HG03159 (cell line): ENCODE measurements at regions not wholly inside any gene's neighbourhood (a gene's known extent, or its start where the extent isn't known, plus 50 kb on each side); places are given as distances from the start of the nearest gene placed in this dataset.
A peak's percentile ranks its signal among the peaks of the same experiment; 100 is the strongest.
"Not testable (repeated sequence)": the region's sequence is repeated elsewhere in the genome, so short reads cannot be mapped to it uniquely, and the experiment has no call there.

Experiments used
- ATAC-seq: cut with Tn5 transposase; IDR thresholded peaks from one replicate; pipeline ENCODE4 v1.9.1; 2021; ENCODE audit warnings: mild to moderate bottlenecking, moderate library complexity; ENCODE audit not compliant: unreplicated experiment

- ATAC-seq = no peak
These were observed 228.4 kb downstream of the SPRY1 start for GRCh38 chr4:123624959-123625358.

DNA sequence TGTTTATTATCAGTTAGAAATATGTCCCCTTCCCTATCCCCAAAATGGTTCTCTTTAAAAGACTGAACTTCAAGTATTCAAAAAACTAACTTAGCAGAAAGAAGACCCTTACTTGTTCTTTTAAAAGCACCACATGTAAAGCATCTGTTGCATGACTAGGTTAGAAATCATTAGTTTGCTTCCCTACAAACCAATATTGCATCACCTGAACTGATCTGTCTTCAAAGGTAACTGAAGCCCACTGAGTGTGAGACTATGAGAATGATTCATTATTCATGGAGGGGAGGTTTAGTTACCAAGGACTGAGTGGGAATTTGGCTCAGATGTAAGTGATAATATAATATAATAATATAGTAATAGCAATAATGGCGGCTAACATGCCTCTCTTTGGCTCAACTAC is 231.7 kb downstream of the SPRY1 start:
- no peak for ATAC-seq

GRCh38 chr4:123631786-123632692 is 235.4 kb downstream of the SPRY1 start:
- no peak for ATAC-seq

- no peak for ATAC-seq
These were observed 236.1 kb downstream of the SPRY1 start for GRCh38 chr4:123632693-123633030.

DNA sequence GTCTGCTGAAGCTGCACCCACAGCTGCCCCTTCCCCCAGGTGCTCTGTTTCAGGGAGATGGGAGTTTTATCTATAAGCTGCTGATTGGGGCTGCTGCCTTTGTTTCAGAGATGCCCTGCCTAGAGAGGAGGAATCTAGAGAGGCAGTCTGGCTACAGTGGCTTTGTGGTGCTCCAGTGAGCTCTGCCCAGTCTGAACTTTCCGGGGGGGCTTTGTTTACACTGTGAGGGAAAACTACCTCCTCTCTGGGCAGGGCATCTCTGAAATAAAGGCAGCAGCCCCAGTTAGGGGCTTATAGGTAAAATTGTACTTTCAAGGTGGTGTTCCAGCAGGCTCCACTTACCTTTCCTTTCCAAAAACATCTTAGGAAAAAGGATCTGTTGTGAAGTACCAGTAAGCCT is 242.2 kb downstream of the SPRY1 start:
- ATAC-seq = no peak

GRCh38 chr4:123640271-123640670 is 243.7 kb downstream of the SPRY1 start:
- ATAC-seq = no peak

DNA sequence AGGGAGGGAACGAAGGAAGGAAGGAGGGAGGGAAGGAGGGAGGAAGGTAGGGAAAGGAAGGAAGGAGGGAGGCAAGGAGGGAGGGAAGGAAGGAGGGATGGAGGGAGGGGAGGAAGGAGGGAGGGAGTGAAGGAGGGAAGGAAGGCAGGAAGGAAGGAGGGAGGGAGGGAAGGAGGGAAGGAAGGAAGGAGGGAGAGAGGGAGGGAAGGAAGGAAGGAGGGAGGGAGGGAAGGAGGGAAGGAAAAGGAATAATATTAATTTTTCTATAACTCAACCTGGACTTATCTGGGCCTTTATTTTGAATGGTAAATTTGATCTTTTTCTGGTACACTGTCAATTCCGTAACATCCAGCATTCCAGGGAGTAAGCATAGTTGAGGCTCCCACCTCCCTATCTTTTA is 244.2 kb downstream of the SPRY1 start:
- ATAC-seq = no peak

GRCh38 chr4:123643691-123644090 is 247.1 kb downstream of the SPRY1 start:
- no peak for ATAC-seq

DNA sequence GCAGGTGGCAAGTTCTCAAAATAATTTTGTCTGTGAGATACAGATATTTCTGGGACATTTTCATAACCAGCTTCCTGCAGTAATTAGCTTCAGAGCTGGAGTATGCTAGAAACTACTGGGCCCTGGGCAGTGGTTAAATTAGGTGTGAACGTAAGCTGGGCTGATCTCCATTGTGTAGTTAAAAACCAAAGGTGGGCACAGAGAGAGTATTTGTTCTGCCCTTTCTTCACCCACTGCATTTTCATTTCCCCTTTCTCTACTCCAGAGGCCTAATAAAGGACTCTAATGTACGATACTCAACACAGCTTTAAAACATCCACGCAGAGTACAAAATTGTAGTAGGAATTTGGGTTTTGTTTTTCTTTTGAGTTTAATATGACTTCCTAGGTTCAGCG is 252.7 kb downstream of the SPRY1 start:
- peak; percentile 85 for ATAC-seq

GRCh38 chr4:123649645-123650391 is 253.2 kb downstream of the SPRY1 start:
- ATAC-seq = peak; percentile 44

DNA sequence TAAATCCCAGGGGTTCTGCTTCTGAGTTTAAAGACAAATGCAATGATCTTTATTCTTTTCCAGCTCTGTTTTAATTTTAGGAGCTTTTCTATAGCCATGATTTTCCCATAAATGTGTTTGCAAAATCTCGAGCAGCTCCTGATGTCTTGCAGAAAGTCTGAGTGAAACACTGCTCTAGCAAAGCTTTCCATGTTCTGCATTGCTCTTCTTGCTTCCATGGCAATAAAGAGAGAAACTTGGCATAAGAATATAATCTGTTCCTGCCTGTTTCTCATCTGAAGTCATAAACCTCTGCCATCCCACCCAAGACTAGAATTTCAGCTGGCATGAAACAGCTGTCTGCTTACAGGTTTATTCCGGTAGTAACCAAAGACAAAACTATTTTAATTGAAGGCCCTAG is 254.5 kb downstream of the SPRY1 start:
- ATAC-seq = no peak

DNA sequence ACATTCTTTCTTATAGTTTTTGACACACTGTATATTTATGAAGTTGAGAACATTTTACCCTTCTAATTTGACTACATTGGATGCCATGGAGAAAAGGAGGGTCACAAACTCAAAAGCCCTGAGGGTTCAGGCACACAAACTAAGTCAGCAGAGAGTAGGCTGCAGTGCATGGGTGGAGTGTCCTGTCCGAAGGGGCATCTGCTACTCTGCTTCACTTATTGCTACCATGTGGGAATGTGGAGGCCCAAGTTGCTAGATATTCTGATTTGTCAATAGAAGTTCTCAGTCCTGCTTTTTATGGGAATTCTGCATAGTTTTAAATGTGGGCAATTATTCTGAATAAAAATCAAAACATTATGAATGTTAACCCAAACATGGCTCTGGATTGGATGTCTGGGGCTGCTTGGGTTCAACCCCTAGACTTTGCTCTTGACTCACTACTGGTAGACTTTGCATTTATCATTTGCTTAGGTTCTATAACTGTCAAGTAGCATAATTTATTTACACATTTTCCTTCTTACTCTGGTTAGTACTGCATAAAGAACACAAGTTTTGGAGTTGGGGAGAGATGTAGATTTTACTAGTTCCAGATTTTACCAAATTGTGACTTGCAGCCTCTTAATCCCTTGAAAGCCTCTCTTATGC is 255.1 kb downstream of the SPRY1 start:
- ATAC-seq = no peak

- ATAC-seq = no peak
These were observed 255.9 kb downstream of the SPRY1 start for GRCh38 chr4:123652476-123652875.

DNA sequence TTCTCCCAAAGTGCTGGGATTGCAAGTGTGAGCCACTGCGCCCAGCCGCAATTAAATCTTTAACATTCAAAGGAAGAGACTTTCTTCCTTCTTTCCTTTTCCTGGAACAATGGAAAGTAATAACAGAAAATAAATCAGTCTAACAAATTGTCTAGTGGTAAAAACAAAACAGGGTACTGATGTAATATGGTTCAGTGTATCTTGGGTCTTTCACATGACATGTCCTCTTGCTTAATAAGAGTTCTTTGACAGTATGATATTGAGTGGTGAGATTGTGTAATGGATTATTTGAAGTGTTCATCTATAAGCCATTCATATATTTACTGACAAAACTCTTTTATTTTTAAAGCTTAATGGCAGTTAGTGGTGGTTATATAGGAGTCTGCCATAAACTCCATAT is 256.6 kb downstream of the SPRY1 start:
- ATAC-seq = no peak

DNA sequence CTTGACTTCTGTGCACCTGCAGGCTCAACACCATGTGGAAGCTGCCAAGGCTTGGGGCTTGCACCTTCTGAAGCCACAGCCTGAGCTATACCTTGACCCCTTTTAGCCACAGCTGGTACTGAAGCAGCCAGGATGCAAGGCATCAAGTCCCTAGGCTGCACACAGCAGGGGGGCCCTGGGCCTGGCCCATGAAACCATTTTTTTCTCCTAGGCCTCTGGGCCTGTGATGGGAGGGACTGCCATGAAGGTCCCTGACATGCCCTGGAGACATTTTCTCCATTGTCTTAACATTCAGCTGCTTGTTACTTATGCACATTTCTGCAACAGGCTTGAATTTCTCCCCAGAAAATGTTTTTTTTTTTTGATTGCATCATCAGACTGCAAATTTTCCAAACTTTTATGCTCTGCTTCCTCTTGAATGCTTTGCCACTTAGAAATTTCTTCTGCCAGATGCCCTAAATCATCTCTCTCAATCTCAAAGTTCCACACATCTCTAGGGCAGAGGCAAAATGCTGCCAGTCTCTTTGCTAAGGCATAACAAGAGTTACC is 260.2 kb downstream of the SPRY1 start:
- not testable (repeated sequence) for ATAC-seq

DNA sequence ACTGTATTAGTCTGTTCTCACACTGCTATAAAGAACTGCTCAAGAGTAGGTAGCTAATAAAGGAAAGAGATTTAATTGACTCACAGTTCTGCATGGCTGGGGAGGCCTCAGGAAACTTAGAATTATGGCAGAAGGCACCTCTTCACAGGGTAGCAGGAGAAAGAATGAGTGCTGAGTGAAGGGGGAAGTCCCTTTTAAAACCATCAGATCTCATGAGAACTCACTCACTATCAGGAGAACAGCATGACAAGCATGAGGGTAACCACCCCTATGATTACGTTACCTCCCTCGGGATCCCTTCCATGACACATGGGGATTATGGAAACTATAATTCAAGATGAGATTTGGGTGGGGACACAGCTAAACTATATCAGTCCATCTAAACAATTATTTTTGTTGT is 261.0 kb downstream of the SPRY1 start:
- not testable (repeated sequence) for ATAC-seq

DNA sequence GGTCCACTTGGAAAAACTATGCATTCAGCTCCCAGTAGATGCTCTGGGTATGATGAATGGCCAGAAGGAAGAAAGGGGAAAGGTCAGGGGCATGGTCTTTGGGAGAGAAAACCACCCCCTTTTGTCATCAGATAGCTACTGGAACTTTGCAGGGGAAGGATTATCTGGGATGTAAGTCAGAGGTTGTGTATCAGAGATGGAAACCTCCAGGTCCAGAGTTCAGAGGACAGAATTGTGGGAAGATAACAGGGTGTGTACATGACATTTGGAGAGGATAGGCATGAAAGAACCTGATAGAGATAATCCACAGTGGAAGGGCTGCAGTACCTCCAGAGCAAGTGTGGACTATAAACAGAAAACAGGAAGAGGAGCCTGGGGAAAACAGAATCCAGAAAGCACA is 262.7 kb downstream of the SPRY1 start:
- no peak for ATAC-seq

DNA sequence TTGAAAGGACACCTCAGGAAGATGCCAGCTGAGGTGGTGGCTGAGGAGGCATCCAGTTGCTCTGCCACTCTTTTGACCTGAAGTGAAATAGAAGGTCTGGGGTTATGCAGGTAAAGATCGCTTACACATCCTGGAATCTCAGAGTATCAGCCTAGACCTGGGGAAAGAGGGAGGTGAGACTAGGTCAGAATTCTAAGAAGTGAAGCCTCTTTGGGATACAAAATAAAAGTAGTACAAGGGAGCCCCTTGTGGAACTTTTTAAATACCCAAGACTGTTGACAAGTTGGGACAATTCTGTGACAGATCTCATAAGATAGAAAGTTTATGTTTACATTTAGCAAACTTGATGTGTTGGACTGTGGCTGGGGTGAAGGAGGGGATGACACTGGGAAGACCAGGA is 263.1 kb downstream of the SPRY1 start:
- ATAC-seq = no peak

- no peak for ATAC-seq
These were observed 264.6 kb downstream of the SPRY1 start for GRCh38 chr4:123661080-123661737.

- ATAC-seq = no peak
These were observed 266.2 kb downstream of the SPRY1 start for GRCh38 chr4:123662827-123663226.

DNA sequence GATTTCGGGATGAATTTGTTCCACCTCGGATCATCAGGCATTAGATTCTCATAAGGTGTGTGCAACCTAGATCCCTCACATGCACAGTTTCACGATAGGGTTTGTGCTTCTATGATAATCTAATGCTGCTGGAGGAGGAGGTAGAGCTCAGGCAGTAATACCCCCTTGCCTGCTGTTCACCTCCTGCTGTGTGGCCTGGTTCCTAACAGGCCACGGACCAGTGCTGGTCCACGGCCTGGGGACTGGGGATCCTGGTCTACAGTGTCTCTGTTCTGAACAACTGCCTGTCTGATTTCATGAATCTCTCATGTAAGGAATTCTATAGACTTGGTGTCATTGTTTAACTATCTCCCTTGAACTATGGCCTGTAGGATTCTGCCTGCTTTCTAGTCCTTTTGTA is 269.9 kb downstream of the SPRY1 start:
- no peak for ATAC-seq
